Thyroid gland (tissue), 4 donors: ENCODE measurements at regions not wholly inside any gene's neighbourhood (a gene's known extent, or its start where the extent isn't known, plus 50 kb on each side); places are given as distances from the start of the nearest gene placed in this dataset.

Experiments used
- DNase-seq, 2 donors: peaks; one replicate each; pipeline ENCODE4 v3.0.0-alpha.2; 2019
- H3K27ac ChIP-seq, 3 donors: fragments of 200-600 bp; sonication (generic); 1 replicate in 2 of 3; 2 replicates in 1 of 3; pipeline ENCODE4 v1.5.1; 2016 to 2019; ENCODE audit warnings: mild to moderate bottlenecking in 1 of 3, moderate library complexity in 1 of 3
- H3K27me3 ChIP-seq: fragments of 200-600 bp; sonication (generic); one replicate; pipeline ENCODE4 v1.5.1; 2019
- H3K36me3 ChIP-seq, 2 donors: fragments of 200-600 bp; sonication (generic); one replicate each; pipeline ENCODE4 v1.5.1; 2016 to 2019
- H3K4me1 ChIP-seq, 2 donors: fragments of 200-600 bp; sonication (generic); one replicate each; pipeline ENCODE4 v1.5.1; 2017 to 2019
- H3K4me3 ChIP-seq, 3 donors: fragments of 200-600 bp; sonication (generic); replicated peaks in 1 of 3; 1 replicate in 2 of 3; 2 replicates in 1 of 3; pipeline ENCODE4 v1.5.1; 2016; ENCODE audit warnings: mild to moderate bottlenecking in 1 of 3
- H3K9me3 ChIP-seq: fragments of 200-600 bp; sonication (generic); one replicate; pipeline ENCODE4 v1.5.1; 2017
- POLR2A ChIP-seq, 2 donors: fragments of 450-650 bp; IDR thresholded peaks; one replicate each; pipeline ENCODE4 v1.6.1; 2017; ENCODE audit warnings: antibody characterized with exemption in 2 of 2, mild to moderate bottlenecking in 2 of 2, moderate library complexity in 1 of 2
- WGBS, 2 donors: methylation state at CpG; one replicate each; pipeline ENCODE4 v1.1.5; 2017; 5-methylcytosine and 5-hydroxymethylcytosine counted together
- intact Hi-C: fragments of 100-400 bp; cut with DNase I; formaldehyde crosslinking; loops from one replicate; pipeline ENCODE4 v1.15.1; 2023
- TF ChIP-seq, protein P1 (sequence below), 6 experiments: fragments of 200-600 bp in 3 of 6; fragments of 450-650 bp in 3 of 6; sonication (generic) in 3 of 6; IDR thresholded peaks; one replicate each; pipeline ENCODE4 v1.5.1; 2016 to 2019; ENCODE audit warnings: antibody characterized with exemption in 6 of 6, mild to moderate bottlenecking in 2 of 6, inconsistent platforms in 1 of 6, moderate library complexity in 1 of 6

DNA sequence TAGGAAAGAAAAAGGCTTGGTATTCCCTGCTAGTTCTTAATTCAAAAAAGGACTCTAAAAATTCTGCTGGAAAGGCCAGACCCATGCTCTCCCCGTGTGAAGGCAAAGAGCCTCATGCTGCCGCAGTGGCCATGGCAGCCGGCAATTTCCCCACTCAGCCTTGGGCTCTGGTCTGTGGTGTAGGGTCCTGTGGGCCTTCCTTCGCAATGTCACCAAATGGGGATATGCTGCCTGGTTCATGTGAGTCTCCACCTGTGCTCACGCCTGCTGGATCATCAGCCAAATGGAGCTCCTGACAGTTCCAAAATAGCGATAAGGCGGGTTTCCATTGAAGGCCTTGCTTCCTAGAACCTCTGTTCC, 282.8 kb upstream of the ATP5MC3 start:
- Histone ChIP-seq H3K4me3 (no peak overlapping the region), H3K27ac (no peak overlapping the region)

DNA sequence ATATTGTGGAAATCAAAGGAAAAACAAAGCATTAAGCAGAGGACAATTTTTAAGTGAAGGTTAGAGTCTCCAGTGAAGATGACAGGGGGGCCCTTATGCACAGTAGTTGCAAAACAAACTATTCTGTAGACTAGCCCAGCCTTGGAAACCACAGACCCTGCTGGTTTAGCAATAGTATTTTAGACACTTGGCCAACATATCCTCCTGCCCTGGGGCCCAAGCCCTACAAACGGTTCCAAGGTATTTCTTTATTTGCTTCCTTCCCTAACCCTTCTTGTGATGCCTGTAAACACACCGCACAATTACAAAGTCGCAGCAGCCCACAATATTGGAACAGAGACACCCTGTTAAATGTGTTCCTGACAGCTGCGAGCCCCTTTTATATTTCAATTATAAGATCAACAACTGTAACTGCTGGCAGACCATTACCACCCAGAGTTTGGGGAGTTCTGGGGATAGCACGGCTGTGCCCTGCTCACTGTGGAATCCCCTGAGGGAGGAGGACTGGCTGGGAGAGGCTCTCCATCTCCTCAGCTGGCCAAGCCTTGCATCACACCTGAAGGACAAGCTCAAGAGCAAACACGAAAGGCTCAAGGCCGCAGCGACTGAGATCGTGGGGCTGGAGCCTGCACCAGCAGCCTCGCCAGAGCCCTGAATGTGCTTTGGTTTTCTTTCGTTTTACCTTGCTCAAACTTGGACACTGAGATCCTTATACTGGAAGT, 282.2 kb upstream of the ATP5MC3 start:
- no peak for DNase-seq
- Histone ChIP-seq H3K4me1 (no peaks in the 10 kb centered on the region), H3K4me3 (no peak overlapping the region), H3K9me3 (no peaks in the 10 kb centered on the region), H3K36me3 (no peaks in the 10 kb centered on the region), H3K27ac (no peak overlapping the region), H3K27me3 (no peaks in the 10 kb centered on the region)
- 61 to 63% methylated on average over 11 of the region's 11 CpGs for WGBS, 2 donors
- TF ChIP-seq, protein P1, sequence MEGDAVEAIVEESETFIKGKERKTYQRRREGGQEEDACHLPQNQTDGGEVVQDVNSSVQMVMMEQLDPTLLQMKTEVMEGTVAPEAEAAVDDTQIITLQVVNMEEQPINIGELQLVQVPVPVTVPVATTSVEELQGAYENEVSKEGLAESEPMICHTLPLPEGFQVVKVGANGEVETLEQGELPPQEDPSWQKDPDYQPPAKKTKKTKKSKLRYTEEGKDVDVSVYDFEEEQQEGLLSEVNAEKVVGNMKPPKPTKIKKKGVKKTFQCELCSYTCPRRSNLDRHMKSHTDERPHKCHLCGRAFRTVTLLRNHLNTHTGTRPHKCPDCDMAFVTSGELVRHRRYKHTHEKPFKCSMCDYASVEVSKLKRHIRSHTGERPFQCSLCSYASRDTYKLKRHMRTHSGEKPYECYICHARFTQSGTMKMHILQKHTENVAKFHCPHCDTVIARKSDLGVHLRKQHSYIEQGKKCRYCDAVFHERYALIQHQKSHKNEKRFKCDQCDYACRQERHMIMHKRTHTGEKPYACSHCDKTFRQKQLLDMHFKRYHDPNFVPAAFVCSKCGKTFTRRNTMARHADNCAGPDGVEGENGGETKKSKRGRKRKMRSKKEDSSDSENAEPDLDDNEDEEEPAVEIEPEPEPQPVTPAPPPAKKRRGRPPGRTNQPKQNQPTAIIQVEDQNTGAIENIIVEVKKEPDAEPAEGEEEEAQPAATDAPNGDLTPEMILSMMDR (IDR thresholded peaks at IDR 0.05): no peak
- no peak for TF ChIP-seq POLR2A (IDR thresholded peaks at IDR 0.05)
- intact Hi-C loops: no loop called here

More for the DNA sequence above, 282.8 kb upstream of the ATP5MC3 start:
- Histone ChIP-seq H3K27me3 (no peaks in the 10 kb centered on the region), H3K4me1 (no peaks in the 10 kb centered on the region), H3K9me3 (no peaks in the 10 kb centered on the region), H3K36me3 (no peaks in the 10 kb centered on the region)
- intact Hi-C loops: no loop called here
- TF ChIP-seq, protein P1 (IDR thresholded peaks at IDR 0.05): no peak
- TF ChIP-seq POLR2A (IDR thresholded peaks at IDR 0.05): no peak
- DNase-seq: no peak
- WGBS, 2 donors: 83 to 98% methylated on average over 7 of the region's 7 CpGs

DNA sequence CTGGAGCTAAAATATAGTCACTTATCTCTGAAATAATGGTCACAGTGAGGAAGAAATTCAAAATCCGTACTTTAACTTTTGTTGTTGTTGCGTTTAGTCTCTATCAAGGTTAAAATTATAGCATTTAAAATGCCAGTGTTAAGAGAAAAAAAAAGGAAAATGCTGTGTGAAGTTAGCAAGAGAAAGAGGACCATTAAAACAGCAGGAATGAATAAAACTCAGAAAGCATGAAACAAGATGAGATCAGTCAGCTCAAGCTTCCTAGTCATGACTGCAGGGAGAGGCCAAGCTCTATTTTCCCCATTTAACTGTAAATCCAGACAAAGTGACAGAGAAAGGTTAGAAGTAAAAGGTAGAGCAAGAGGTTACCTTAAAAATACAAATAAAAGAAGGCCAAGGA, 281.7 kb upstream of the ATP5MC3 start:
- H3K4me3 ChIP-seq: no peak overlapping the region
- no peaks in the 10 kb centered on the region for H3K27me3 ChIP-seq
- 92% methylated on average over 2 of the region's 2 CpGs for WGBS, 2 donors
- H3K9me3 ChIP-seq: no peaks in the 10 kb centered on the region
- intact Hi-C loops: no loop called here
- TF ChIP-seq, protein P1 (IDR thresholded peaks at IDR 0.05): no peak
- no peak for TF ChIP-seq POLR2A (IDR thresholded peaks at IDR 0.05)
- DNase-seq: no peak
- no peaks in the 10 kb centered on the region for H3K4me1 ChIP-seq
- no peaks in the 10 kb centered on the region for H3K36me3 ChIP-seq
- H3K27ac ChIP-seq: no peak overlapping the region

DNA sequence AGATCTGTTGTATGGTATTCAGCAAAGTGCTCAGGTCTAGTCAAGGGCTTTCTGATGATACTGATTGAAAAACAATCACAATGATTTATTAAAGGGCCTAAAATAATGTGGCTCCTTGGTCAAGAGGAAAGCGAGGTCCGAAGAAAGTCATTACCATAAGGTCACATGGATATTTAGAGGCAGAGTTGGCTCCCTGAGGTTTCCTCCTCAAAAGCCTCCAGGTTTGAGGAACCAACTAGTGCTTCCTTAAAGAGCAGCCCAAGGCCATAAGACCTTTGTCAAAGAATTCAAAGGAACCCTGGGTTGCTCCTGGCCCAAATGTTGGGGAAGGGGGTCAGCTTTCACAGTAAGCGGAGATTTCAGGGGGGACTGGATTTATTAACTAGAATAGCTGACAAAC, 280.7 kb upstream of the ATP5MC3 start:
- 86 to 98% methylated on average over 3 of the region's 3 CpGs for WGBS, 2 donors

DNA sequence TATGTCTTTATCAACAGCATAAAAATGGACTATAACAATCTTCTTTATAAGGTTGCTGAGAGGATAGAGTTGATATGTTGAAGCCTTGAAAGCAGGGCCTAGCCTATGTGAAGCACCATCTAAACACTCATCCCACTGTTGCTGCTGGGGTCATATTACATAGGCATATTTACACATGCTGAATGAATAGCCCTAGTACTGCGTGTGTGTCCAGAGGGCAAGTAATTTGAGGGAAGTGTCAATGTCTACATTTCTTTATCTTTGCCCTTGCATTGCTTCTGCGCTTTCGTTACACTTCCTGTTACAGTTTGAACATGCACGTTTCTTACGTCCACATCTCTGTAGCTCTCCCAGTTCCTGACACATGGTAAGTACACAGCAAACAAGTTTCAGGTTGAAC, 280.3 kb upstream of the ATP5MC3 start:
- DNase-seq: no peak
- WGBS, 2 donors: 79 to 80% methylated on average over 5 of the region's 5 CpGs

More for the DNA sequence above, 280.7 kb upstream of the ATP5MC3 start:
- H3K4me1 ChIP-seq: no peaks in the 10 kb centered on the region
- H3K27ac ChIP-seq: no peak overlapping the region
- no peak overlapping the region for H3K4me3 ChIP-seq
- DNase-seq: no peak
- no peaks in the 10 kb centered on the region for H3K9me3 ChIP-seq
- intact Hi-C loops: no loop called here
- no peaks in the 10 kb centered on the region for H3K36me3 ChIP-seq
- no peaks in the 10 kb centered on the region for H3K27me3 ChIP-seq
- TF ChIP-seq, protein P1 (IDR thresholded peaks at IDR 0.05): no peak
- TF ChIP-seq POLR2A (IDR thresholded peaks at IDR 0.05): no peak

More for the DNA sequence above, 280.3 kb upstream of the ATP5MC3 start:
- no peaks in the 10 kb centered on the region for H3K27me3 ChIP-seq
- H3K9me3 ChIP-seq: no peaks in the 10 kb centered on the region
- no peak overlapping the region for H3K4me3 ChIP-seq
- intact Hi-C loops: no loop called here
- H3K4me1 ChIP-seq: no peaks in the 10 kb centered on the region
- TF ChIP-seq POLR2A (IDR thresholded peaks at IDR 0.05): no peak
- TF ChIP-seq, protein P1 (IDR thresholded peaks at IDR 0.05): no peak
- no peaks in the 10 kb centered on the region for H3K36me3 ChIP-seq
- H3K27ac ChIP-seq: no peak overlapping the region
